Mesenteric fat pad (tissue), 1 donor: ENCODE measurements at regions not wholly inside any gene's neighbourhood (a gene's known extent, or its start where the extent isn't known, plus 50 kb on each side); places are given as distances from the start of the nearest gene placed in this dataset.

Source experiments
- DNase-seq: peaks from one replicate; pipeline ENCODE4 v3.0.0-alpha.2; 2020; ENCODE audit warnings: low spot score
- donor health status: DM: yes; HTN: yes; CAD: no.

- no peak for DNase-seq
Observed at GRCh38 chrX:46447384-46447783, 97.8 kb downstream of the ZNF674 start.

DNA sequence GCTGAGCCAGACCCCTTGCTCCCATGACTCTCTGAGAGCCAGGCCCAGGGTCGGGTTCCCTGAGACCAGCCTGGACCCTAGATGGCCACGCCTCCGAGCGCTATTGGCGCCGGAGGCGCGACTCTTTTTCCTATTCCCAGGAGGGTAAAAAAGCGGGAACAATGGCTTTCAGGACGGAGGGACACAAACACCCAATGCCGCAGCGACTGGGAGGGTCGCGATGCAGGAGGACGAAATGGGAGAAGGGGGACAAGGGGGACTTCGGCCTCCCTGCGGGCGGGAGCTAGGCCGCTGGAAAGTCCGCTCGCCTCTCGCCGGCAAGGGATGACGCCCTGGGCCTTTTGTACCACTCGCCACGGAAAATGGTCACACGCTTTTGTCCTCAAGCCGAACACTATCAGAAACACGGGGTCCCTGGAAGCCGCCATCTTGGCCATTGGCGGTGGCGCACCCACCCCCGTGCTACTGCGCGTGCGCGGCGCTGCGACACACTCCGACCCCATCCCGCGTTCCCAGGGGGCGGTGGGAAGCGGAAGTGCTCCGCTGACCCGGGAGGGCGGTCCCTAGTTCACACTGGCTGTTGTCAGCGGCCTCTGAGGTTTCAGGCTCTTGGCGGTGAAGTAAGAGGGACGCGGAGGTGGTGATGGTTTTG is 98.4 kb downstream of the ZNF674 start:
- DNase-seq, result peak; percentile 93

- no peak for DNase-seq
Observed at GRCh38 chrX:46444011-46444410, 101.2 kb downstream of the ZNF674 start.

DNA sequence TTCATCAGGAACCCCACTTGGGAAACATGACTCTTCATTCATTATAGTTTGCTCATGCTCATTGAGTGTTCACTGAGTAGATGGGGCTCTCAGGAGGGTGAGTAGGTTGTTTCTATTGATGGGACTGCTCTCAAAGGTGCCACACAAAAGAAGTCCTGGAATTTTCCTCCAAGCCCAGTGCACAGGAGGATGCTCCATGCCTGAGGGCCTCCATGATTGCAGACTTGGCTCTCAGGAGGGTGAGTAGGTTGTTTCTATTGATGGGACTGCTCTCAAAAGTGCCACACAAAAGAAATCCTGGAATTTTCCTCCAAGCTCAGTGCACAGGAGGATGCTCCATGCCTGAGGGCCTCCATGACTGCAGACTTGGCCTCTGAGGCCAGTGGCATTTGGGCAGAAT is 108.5 kb downstream of the ZNF674 start:
- no peak for DNase-seq

GRCh38 chrX:46433892-46434291 is 111.3 kb downstream of the ZNF674 start:
- DNase-seq, result no peak

GRCh38 chrX:46408553-46409407 is 136.4 kb downstream of the ZNF674 start:
- no peak for DNase-seq

GRCh38 chrX:46407753-46408130 is 137.5 kb downstream of the ZNF674 start:
- DNase-seq, result no peak

DNA sequence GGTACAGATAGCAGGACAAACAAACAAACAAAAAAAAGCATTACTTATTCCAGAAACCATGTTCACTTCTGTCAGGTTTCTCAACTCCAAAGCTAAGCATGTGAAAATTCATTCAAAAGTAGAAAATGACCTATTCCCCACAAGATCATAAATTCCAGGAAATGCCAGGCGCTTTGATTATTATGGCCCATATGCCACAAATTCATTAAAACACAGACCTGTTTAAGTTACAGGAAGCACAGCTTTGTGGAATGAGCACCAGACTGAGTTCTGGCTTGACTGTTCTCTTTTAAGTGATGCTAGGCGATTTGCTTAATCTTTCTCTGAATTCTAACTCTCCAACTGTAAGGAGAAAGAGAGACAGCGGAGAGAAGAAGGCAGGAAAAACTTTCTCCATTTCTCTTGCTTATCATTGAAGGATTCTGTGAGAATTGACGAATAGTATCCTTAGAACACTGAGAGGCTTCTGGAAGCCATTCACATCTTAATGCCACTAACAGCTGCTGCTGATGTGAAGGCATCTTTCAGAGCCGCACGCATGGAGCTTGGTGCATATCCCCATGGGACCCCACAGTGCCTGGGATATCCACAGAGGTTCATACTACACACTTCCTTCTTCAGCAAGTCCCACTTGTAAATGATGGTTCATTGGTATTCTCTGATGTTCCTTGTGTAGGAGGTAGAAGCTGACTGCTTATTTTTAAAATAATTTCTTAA is 138.0 kb downstream of the ZNF674 start:
- DNase-seq, result no peak

DNA sequence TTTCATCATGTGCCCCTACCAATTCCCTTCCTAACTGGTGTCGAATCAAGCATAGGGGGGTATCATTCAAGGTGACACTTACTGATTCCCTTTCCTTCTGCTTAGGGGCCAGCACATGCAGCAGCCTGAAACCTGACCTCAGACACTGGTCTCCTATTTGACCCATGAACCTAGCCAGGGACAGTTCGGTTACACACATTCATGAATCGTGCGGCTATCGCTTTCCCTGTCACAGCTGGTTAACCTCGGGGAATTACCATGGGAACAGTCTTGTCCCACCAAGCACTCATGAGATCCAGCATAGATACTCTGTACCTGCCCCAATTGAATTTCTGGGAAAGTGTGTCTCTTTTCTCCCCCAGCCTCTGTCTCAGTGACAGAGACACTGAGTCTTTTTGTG is 140.4 kb downstream of the ZNF674 start:
- DNase-seq, result no peak

- no peak for DNase-seq
Observed at GRCh38 chrX:46400530-46401443, 144.4 kb downstream of the ZNF674 start.

DNA sequence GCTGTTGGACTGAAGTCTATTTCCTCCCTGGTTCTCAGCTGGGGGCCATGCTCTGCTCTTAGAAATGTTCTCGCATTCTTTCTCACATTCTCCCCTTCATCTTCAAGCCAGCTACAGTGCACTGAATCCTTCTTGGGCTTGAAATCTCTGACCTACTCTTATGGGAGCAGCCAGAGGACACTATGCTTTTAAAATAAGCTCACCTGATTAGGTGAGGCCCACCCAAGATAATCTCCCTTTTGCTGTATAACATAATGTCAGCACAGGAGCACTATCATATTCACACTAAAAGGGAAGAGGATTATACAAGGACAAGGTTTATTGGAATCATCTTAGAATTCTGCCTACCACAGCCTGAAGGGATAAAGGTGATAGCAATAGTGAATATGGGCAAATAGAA is 146.3 kb downstream of the ZNF674 start:
- DNase-seq, result no peak

DNA sequence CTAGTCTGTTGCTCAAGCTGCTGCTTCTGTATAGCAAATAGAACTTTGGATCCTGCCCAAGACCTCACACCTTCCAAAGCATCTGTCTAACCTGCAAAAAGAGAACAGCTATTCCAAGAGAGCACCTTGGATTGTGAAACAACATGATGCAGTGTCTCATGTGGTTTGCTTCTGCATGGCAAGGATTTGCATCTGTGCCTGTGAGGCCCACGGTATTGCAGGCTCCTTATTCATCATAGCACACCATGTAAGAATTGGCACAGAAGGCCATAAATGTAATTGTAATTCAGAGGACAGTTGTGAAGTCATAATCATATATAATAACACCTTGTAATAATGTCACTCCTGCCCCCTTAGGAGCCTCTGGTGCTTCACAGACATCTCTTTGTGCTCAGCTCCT is 147.1 kb downstream of the ZNF674 start:
- no peak for DNase-seq

- no peak for DNase-seq
Observed at GRCh38 chrX:46386511-46386910, 158.7 kb downstream of the ZNF674 start.

DNA sequence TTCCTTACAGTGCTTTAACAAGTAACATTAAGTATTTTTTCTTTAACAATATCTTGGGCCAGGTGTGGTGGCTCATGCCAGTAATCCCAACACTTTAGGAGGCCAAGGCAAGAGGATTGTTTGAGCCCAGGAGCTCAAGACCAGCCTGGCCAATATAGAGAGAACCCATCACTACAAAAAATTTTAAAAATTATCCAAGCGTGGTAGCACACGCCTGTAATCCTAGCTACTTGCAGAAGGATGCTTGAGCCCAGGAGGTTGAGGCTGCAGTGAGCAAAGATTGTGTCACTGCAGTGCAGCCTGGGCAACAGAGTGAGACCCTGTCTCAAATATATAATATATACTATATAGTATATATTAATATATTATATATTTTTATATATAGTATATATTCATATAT is 162.2 kb downstream of the ZNF674 start:
- DNase-seq, result no peak

- DNase-seq, result no peak
Observed at GRCh38 chrX:46382595-46382994, 162.6 kb downstream of the ZNF674 start.

DNA sequence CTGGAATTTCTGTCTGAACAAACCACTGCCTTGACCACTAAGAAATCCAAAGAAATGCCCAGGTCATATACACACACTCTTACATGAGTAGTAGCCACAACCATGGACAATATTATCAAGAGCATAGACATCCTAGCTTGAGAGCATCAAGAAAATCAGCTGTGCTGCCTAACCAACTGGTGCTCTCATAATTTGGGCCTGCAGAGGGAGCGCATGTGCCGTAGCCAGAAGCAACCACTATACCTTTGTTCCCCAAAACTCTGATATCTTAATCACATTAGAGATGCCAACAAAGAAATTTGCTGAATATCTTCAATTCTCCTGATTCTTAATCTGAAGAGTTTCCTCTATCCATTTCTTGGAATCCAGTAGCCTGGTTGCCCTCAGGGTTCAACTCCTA is 163.6 kb downstream of the ZNF674 start:
- DNase-seq, result no peak

DNA sequence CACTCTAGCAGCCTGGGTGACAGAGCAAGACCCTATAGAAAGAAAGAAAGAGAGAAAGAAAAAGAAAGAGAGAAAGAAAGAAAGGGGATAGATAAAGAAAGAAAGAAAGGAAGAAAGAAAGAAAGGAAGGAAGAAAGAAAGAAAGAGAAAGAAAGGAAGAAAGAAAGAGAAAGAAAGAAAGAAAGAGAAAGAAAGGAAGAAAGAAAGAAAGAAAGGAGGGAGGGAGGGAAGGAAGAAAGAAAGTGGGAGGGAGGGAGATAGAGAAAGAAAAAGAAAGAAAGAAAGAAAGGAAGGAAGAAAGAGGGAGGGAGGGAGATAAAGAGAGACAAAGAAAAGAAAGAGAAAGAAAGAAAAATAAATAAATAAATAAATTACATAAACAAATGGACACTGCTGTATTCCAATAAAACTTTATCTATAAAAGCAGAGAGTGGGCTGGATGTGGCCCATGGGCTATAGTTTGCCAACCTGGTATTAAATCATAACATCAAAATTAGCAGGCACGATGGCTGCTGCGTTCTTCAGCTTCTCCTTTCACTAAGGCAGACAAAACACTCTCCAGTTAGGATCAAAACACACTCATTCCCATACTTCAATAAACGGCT is 165.0 kb downstream of the ZNF674 start:
- no peak for DNase-seq

DNA sequence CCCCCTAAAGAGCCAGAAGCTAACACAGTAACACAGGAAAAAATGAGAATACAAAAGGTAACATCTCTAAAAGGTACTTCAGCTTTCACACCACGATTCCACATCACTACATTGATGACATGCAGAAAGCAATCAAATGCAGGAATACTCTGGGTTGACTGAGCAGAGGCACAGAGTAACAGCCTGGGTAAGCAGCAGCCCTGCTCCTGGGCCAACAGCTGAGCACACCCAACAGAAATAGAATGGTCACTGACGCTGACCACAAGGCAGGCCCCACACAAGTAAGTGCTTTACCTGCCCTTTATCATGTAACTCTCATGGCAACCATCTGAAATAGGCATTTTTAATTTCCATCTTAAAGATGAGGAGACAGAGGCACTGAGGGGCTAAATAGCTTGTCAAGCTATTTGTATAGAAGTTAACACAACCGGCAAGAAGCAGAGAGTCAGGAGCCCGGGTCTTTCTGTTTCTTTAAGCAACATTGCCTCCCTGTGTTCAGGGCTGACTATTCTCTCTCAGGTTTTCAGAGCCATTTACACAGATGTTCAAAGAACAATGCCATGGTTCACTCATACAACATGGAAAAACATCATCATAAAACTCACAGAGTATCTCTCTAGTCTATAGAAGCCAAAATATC is 168.9 kb downstream of the ZNF674 start:
- DNase-seq, result no peak

- DNase-seq, result no peak
Observed at GRCh38 chrX:46375831-46376230, 169.4 kb downstream of the ZNF674 start.

GRCh38 chrX:46374371-46374770 is 170.8 kb downstream of the ZNF674 start:
- no peak for DNase-seq
